Erythroblast (primary cell): ENCODE measurements at regions not wholly inside any gene's neighbourhood (a gene's known extent, or its start where the extent isn't known, plus 50 kb on each side); places are given as distances from the start of the nearest gene placed in this dataset.
A peak's percentile ranks its signal among the peaks of the same experiment; 100 is the strongest.

Experiments used
- DNase-seq, 2 experiments: peaks; one replicate each; lab custom pipeline; 2025; lab: John Stamatoyannopoulos, UW
- GATA1 ChIP-seq: IDR thresholded peaks from 2 replicates; pipeline ENCODE4 v1.6.1; 2011; ENCODE audit warnings: low read depth, mild to moderate bottlenecking, control low read depth, low read length, moderate library complexity
- POLR2A ChIP-seq: IDR thresholded peaks from 2 replicates; pipeline ENCODE4 v1.6.1; 2011; ENCODE audit warnings: mild to moderate bottlenecking, low read length

DNA sequence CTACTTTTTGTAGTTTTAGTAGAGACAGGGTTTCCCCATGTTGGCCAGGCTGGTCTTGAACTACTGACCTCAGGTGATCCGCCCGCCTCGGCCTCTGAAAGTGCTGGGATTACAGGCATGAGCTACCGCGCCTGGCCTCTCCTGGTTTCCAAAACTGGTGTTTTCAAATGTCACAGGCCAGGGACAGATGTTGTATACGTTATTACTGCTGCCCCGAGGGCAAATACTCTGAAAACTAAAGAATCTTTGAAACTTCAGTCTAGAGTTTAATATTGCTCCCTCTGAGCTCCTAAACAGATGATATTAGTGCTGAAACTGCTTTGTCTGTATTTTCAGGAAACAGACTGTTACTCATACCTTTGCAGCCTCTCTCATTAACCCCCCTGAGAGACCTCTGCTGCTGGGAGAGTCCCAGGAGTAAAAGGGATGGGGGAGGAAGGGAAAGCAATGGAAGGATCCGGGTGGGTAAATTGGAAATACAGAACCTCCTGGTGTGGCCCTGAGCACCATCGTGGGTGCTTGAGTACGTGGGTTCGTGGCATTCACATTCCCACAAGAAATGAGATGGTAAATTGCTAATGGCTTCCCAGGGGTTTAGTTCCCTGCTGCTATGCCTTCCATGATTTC is 96.3 kb upstream of the IGF1R start:
- no peak for TF ChIP-seq GATA1
- TF ChIP-seq POLR2A: no peak
- no peak for DNase-seq

DNA sequence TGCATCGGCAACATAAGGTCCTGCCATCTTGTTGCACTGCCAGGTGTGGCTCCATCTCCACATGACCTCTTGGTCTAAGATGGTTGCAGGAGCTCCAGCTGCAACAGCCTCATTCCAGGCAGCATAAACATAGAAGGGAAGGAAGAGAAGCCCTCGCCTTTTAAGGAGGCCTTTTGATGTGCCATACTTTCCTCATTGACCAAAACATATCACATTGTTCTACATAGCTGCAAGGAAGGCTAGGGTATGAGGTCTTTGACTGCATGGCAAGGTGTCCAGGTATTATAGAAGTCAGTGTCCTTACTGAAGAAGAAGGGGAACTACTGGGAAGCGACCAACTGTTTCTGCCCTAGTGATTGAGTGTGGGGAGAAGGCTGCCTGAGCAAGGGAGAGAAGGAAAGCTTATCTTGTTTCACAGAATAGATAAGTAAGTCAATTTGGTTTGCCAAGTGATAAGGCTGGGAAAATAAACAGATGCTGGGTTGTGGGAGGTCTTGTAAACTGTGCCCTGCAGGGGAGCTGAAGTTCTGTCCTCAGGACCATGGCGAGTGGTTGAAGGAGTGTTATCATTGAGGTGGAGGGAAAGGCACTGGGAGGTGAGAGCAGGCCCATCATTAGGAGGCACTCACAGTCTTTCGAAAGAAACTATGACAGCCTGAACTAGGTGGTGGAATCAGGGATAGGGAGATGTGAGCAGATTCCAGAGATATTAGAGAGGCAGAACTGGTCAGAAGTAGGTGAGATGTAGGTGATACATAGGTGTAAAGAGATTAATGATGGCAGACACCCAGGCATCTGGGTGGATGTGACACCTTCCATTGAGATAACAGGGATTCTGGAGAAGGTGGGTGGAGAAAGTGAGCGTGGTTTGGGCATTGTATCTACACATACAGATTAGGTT is 93.8 kb upstream of the IGF1R start:
- TF ChIP-seq GATA1: no peak
- TF ChIP-seq POLR2A: no peak

DNA sequence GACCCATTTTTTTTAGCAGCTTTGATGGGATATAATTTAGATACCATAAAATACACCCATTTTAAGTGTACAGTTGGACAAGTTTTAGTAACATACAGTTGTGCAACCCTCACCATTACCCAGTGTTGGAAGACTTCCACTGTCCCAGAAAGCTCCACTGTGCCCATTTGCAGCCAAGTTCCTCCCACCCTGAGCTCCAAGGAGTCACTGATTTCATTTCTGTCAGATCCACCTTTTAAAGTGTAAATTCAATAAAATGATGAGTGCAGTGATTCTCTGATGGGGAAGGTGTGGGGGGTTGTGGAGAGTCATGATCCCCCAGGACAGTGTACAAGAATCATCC is 93.2 kb upstream of the IGF1R start:
- no peak for TF ChIP-seq GATA1
- TF ChIP-seq POLR2A: no peak

More for the DNA sequence above, 93.8 kb upstream of the IGF1R start:
- DNase-seq: peak in 1 of 2 experiments; percentile 13

DNA sequence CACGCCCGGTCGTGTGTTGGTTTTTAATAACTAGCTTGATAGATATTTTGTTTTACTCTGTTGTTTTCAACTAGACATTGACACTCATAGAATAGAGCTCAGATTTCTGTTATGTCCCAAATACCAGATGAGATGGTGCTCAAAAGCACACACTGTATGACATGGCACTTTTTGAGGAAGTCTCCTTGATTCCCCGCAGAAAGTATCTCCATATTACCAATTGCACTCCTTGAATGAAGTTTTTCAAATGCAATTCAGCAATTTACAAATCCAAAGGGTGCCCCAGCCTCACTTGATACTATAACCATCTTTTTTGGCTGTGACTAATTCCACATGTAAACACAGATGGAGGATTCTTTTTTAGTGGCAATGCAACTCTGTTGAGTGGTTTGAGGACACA is 92.0 kb upstream of the IGF1R start:
- DNase-seq: no peak
- TF ChIP-seq POLR2A: no peak
- no peak for TF ChIP-seq GATA1

More for the DNA sequence above, 93.2 kb upstream of the IGF1R start:
- no peak for DNase-seq

DNA sequence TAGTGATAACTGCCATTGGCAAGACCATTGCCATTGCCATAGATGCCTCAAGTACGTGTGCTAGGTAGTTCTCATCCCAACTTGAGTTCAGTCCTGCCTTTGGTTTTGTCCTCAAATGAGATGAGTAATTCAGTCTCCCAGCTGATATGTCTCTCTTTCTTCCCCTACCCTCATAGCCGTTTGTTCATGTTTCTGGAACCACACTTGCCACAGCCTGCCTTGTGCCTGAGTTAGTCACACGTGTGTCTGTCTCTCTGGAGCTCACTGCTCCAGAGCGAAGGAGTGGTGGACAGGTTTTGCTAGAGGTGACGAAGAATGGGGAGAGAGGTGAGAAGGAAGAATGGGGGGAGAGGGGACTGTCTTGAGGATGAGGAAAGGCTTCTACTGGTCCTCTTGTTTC is 88.0 kb upstream of the IGF1R start:
- no peak for TF ChIP-seq GATA1
- TF ChIP-seq POLR2A: no peak
- DNase-seq: no peak

DNA sequence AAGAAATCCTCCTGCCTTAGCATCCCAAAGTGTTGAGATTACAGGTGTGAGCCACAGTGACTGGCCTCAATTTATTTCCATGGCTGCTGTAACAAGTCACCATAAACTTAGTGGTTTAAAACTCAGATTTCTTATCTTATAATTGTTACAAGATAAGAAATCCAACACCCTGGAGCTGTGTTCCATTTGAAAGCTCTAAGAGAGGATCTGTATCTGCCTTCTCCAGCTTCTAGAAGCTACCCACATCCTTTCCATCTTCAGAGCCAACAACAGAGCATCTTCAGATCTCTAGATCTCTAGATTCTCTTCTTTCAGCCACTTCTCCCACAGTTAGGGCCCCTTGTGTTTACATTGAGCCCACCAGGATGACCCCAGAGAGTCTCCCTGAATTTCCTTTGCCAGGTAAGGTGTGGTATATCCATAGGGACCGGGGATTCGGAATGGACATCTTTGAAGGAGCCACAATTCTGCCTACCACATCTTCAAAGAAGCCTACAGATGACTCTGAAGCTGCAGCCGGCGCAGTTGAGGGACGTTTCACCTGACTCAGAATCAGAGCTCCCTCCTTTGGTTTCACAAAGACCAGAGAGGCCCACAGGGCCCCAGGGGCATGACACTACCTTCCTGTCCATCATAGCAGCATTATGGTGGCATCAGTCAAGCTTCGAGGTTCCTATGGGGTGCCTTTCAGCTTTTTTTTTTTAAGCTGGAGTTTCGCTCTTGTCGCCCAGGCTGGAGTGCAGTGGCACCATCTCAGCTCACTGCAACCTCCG is 87.0 kb upstream of the IGF1R start:
- DNase-seq: no peak
- TF ChIP-seq GATA1 (no peak), POLR2A (no peak)

DNA sequence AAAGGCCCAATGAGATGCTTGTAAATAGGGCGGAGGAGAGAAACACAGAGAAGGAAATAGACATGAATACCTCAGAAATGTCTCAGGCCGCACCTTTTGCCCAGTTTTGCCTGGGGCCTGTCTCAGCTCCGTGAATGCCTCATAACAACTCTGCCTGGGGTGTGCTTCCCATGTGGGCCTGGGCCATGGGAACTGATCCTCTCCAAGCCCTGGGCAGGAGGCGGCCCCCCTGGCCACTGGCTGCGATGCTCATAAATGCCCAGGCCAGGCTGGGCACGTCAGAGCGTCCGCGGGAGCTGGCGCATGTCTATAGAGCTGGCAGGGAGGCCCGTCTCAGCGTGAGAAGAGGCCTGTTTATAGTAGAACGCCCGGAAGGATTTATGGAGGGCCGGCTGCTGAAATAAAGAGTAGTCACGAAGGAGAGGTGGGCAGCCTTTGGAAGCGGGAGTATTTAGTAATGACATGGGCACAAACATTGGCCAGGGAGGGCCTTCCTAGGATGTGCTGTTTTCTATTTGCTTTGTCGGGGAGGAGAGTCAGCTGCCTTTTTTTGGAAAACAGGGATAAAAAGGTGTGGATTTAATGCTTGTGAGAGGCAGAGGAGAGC is 85.9 kb upstream of the IGF1R start:
- TF ChIP-seq GATA1: no peak
- no peak for DNase-seq

DNA sequence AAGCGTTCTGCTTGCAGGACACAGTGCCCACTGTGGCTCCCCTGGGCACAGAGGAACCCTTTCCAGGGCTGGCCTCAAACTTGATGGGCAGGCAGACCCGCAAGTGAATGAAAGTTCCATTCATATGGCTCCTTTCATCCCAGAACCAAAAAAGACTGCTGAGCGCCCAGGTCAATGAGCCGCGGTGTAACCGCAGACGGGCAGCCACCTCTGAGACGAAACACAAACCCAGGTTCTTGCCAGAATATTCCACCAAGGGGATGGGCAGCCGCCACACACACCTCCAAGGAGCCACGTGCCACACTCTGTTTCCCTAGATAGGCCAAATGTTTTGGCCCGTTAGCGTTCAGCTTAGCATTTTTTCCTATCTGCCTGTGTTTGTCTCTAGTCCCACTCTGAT is 82.8 kb upstream of the IGF1R start:
- no peak for TF ChIP-seq POLR2A
- TF ChIP-seq GATA1: no peak
- no peak for DNase-seq

DNA sequence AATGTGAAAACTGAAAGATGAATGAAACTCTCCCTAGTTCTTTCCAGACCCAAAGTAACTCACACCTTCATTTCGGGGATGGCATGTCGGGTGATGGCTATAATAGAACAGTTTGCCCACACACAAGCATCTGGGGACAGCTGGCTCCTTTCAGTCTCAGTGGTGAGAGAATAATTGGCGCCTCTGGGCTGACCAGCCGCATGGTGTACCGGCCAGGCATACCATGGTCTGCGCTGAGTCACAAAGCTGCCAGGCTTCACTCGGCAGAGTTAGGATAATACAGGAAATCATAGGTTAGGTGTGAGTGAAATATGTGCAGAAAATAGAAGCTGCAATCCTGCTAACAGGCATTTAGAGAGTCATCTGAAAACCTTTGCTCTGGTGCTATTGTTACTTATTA is 80.4 kb upstream of the IGF1R start:
- DNase-seq: no peak
- no peak for TF ChIP-seq POLR2A
- TF ChIP-seq GATA1: no peak

DNA sequence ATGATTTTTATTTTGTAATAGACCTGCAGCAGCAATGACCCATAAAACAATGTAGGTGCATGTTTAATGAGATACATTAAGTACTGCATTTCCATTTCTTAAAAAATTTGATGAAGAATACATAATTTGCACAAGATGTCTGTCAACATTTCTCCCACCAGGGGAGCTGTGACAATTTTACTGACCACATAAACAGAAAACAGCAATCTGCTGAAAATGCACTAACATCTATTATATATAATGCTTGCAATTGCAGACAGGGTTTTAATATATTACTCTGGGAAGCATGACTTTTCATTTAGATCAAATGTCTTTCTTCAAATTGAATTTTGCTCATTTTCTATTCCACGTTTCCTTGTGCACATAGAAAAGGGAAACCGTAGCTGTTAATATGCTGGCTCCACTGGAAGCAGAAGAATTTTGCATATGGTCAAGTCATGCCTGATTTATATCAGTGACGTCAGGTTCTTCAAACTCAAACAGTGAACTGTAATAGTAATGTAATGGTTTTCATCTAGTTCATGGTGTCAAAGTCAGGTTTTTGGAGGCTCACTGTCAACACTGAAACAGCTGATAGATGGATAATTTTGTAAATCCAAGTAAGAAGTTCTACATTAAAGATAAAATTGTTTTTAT is 79.8 kb upstream of the IGF1R start:
- TF ChIP-seq POLR2A (no peak), GATA1 (no peak)
- DNase-seq: no peak

DNA sequence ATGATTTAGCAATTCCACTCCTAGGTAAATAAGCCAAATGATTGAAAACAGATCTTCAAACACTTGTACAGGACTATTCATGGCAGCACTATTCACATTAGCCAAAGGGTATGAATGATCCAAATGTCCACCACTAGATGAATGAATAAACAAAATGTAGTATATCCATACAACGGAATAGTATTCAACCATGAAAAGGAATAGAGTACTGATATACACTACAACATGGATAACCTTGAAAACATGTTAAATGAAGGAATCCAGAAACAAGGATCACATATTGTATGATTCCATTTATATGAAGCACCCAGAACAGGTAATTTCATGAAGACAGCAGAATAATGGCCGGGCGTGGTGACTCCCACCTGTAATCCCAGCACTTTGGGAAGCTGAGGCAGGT is 78.2 kb upstream of the IGF1R start:
- no peak for DNase-seq
- TF ChIP-seq GATA1 (no peak), POLR2A (no peak)

DNA sequence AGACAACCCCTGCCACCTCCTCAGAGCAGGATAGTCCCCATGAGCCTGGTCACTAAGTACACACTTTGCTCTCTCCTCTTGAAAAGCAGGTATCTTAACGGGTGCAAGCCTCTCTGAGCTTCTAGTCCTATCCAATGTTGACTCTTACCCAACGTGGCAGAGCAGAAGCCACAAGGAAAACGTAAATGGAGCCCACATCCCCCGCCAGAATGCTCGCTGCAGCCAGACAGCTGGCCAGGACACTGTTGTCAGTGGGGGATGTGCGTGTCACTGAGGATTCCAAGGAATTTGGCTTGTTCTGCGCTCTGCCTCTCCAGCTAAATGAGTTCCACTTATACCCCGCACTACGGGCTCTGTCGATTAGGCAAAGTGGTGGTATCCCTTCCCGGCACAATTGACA is 67.8 kb upstream of the IGF1R start:
- DNase-seq: no peak
- no peak for TF ChIP-seq POLR2A
- TF ChIP-seq GATA1: no peak

DNA sequence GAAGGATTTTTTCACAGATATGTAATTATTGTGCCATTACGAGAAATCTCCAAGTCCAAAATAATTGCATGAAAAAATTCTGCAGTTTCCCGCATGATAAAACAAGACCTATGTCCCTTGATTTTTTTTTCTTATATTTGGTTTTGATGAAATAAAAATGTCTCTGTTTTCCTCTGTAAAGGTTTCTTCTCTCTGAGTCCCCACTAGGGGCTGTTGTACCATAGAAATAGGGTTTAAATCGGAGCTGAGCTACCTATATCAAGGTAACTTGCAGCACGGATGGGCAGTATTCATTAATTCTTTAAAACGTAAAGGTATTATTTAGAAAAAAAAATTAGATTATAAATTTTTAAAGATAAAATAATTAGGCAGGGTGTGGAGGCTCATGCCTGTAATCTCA is 66.6 kb upstream of the IGF1R start:
- DNase-seq: no peak
- TF ChIP-seq POLR2A (no peak), GATA1 (no peak)
